Peyer's patch (tissue), 4 donors: ENCODE measurements at regions not wholly inside any gene's neighbourhood (a gene's known extent, or its start where the extent isn't known, plus 50 kb on each side); places are given as distances from the start of the nearest gene placed in this dataset.

ENCODE experiments used
- CTCF ChIP-seq, 6 experiments: fragments of 450-650 bp in 4 of 6; fragments of 200-600 bp in 2 of 6; sonication (generic) in 1 of 6; IDR thresholded peaks; one replicate each; pipeline ENCODE4 v1.5.1; 2017 to 2019; ENCODE audit warnings: antibody characterized with exemption in 6 of 6, mild to moderate bottlenecking in 3 of 6, moderate library complexity in 1 of 6
- POLR2A ChIP-seq, 2 donors: fragments of 450-650 bp; IDR thresholded peaks; one replicate each; pipeline ENCODE4 v1.5.1; 2017; ENCODE audit warnings: antibody characterized with exemption in 2 of 2, mild to moderate bottlenecking in 2 of 2, moderate library complexity in 2 of 2

GRCh38 chr21:31395268-31395667 is 51.2 kb upstream of the TIAM1 start:
- TF ChIP-seq CTCF (IDR thresholded peaks at IDR 0.05) (no peak), POLR2A (IDR thresholded peaks at IDR 0.05) (no peak)
